Posterior cingulate gyrus (tissue), 11 donors: ENCODE measurements at regions not wholly inside any gene's neighbourhood (a gene's known extent, or its start where the extent isn't known, plus 50 kb on each side); places are given as distances from the start of the nearest gene placed in this dataset.
"Not testable (repeated sequence)": the region's sequence is repeated elsewhere in the genome, so short reads cannot be mapped to it uniquely, and the experiment has no call there.

ENCODE experiments used
- DNase-seq, 10 donors: peaks; one replicate each; pipeline versions ENCODE4 v3.0.0 to v3.0.0-alpha.2; 2020 to 2021; ENCODE audit warnings: mixed read lengths in 3 of 10
- intact Hi-C: fragments of 100-400 bp; cut with DNase I; formaldehyde crosslinking; loops from one replicate; pipeline ENCODE4 v1.15.1; 2023

DNA sequence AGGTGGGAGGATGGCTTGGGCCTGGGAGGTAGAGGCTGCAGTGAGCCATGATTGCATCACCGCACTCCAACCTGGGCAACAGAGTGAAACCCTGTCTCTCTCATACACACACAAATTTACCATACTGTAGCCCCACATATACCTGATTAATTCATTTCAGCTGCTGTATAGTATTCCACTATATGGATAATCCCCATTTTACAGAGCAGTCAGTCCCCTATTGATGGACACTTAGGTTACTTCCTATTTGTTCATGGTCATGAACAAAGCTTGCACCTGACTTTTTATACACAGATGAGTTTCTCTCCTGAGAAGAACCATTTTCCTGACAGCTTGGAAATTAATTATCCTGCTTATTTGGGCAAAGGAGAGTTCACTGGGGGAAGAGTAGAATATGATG is 59.2 kb downstream of the EMX2 start:
- intact Hi-C loops: no loop called here
- DNase-seq: no peak

DNA sequence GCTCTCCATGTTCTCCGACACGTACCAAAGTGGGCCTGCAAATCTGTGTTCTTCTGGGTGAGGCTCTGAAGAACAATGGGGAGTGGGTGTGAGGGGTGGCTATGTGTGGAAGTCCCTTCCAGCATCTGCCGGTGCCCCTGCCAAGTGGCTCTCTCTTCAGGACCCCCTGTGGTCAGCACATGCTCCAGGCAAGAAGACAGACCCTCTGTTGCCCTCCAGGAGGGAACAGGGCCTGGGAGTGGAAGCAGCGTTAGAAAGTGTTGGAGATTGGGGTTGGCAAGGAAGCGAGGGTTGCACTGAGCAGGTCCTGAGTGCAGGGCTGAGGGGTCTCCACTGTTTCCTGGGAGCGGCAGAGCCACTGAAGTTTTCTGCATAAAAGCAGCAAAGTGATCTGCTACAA is 60.5 kb downstream of the EMX2 start:
- intact Hi-C loops: no loop called here
- no peak for DNase-seq

- intact Hi-C loops: no loop called here
- DNase-seq: no peak
These were observed 61.2 kb downstream of the EMX2 start for GRCh38 chr10:117603726-117604125.

GRCh38 chr10:117609095-117609795 is 66.7 kb downstream of the EMX2 start:
- intact Hi-C loops: no loop called here
- DNase-seq: peak in 2 of 10 donors; percentile 3 to 23

DNA sequence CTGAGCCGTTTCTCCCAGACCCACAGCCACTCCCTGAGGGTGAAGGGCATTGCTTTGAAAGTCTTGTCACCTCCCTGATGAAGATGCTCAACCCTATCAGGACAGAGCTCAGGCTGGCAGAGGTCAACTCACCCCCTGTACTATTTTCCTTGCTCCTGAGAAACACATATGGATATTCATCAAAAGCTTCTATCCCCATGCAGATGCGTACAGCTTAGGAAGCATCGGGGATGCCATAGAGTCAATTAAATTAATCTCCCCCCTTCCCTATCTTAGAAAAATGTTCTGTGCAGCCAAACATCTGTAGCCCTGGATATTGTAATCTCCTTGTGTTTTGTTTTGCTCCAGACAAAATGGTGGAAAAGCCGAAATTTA is 67.2 kb downstream of the EMX2 start:
- DNase-seq: no peak
- intact Hi-C loops: no loop called here

DNA sequence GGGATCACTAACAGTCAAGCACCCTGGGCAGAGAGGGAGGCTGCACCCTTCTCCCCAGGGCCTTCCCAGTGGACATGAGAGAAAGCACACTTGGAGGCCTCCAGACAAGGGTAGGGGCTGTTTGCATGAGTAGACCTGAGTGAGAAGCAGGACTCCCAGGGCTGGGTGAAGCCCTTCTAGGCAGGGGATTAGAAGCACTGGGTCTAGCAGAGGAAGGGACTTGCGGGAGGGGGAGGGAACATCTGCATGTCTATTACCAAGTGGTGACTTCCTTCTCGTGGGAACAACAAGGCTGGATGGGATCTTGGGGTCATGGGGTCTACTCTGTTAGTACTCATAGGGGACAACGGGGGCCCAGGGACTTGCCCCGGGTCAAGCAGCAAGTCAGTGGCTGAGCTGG is 67.8 kb downstream of the EMX2 start:
- no peak for DNase-seq
- intact Hi-C loops: no loop called here

DNA sequence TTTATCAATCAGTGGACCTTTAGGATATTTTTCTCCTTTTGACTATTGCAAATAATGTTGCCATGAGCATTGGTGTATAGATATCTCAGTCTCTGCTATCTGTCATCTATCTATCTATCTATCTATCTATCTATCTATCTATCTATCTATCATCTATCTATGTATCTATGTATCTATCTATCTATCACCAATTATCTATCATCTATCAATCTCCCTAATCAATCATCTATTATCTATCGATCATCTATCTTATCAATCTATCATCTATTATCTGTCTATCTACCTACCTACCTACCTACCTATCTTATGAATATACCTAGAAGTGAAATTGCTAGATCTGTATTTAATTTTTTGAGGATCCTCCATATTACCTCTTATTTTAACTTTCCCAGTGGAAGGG is 69.6 kb downstream of the EMX2 start:
- intact Hi-C loops: no loop called here
- DNase-seq: no peak

GRCh38 chr10:117615649-117616048 is 73.1 kb downstream of the EMX2 start:
- intact Hi-C loops: no loop called here
- no peak for DNase-seq

- intact Hi-C loops: no loop called here
- no peak for DNase-seq
These were observed 73.6 kb downstream of the EMX2 start for GRCh38 chr10:117616179-117616578.

DNA sequence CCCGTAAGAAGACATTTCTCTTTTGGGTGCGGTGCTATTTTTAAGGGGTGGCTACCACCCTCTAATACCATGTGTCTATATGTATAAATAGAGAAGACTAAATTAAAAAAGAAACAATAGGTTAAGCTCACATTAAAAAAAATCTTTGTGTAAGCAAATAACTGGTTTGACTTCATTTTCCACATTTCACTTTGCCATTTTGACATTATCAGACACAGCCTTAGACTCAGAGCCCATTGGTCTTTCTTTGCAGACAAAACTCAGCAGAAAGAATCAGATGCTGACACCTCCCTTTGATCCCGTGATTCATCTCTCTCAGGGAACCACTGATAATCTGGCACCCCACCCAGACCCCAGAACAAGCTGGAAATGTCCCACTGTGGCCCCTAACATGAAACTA is 74.5 kb downstream of the EMX2 start:
- no peak for DNase-seq

GRCh38 chr10:117617659-117618058 is 75.1 kb downstream of the EMX2 start:
- intact Hi-C loops: no loop called here
- DNase-seq: no peak

More for the DNA sequence above, 74.5 kb downstream of the EMX2 start:
- intact Hi-C loops: no loop called here

DNA sequence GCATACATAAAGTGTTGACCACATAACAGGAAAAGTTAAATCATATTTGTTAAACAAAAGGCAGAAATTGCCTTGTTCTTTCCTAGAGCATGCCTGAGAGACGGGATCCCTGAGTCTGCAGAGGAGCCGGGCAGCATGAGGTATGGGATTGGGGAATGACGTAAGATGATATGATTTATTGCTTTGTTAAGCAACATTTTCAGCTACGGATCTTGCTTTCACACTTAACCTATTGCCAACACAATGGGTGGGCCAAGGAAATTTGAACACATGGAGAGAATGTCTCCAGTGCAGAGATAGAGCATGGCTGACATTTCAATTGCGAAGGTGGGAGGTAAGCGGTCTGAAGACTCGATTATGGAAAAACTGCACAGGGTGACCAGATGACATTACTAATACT is 76.7 kb downstream of the EMX2 start:
- DNase-seq: no peak
- intact Hi-C loops: no loop called here

DNA sequence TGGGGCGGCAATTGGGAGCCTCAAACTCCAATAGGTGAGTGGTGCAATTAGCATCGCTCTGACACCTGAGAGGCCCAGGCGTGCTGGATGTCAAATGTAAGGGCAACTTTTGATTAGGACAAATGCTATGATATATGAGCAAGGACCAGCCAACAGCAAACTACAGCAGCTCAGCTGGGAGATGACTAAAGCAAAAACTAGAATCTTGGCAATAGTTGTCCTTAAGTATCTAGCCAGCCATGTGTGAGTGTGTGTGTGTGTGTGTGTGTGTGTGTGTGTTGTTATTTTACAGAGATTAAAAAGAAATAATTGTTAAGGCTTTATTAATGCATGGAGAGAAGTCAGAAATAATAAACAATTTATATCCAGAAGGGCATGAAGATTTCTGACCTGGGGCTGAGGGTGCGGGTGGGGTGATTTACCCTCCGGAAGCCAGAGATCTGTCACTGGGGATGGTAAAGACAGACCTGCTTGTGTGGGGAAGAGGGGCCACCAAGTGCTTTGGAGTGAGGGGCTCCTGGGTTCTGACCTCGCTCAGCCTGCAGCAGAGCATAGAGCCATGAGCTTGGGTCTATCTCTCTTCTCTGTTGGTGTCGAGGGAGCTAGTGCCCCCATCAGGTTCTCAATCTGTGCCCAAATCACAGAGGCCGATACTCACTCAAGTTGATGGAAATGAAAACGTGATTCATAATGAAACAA is 77.3 kb downstream of the EMX2 start:
- DNase-seq: no peak
- intact Hi-C loops: no loop called here

- intact Hi-C loops: no loop called here
- no peak for DNase-seq
These were observed 78.7 kb downstream of the EMX2 start for GRCh38 chr10:117621196-117621595.

- intact Hi-C loops: no loop called here
- DNase-seq: no peak
These were observed 79.4 kb downstream of the EMX2 start for GRCh38 chr10:117621795-117622420.

GRCh38 chr10:117622471-117623184 is 80.1 kb downstream of the EMX2 start:
- intact Hi-C loops: no loop called here
- DNase-seq: no peak

DNA sequence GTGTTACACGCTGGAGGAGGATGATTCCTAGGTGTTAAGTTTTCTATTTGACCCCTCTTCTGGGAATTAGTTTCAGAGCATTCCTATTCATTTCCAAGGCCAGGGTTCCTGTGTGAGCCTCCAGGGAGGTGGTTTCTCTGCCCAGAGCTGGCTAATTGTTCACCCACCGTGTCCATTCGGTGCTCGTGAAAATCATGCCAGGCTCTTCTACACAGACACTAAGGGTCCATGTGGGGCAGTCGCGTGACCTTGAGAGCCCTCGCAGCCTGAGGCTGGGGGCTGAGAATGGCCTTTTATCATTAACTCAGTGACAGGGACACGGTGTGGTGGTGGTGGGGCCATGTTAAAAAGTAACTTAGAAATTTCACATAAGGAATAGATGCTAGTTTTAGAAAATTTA is 83.7 kb downstream of the EMX2 start:
- intact Hi-C loops: no loop called here
- no peak for DNase-seq

GRCh38 chr10:117627561-117627960 is 85.0 kb downstream of the EMX2 start:
- intact Hi-C loops: no loop called here
- DNase-seq: no peak

DNA sequence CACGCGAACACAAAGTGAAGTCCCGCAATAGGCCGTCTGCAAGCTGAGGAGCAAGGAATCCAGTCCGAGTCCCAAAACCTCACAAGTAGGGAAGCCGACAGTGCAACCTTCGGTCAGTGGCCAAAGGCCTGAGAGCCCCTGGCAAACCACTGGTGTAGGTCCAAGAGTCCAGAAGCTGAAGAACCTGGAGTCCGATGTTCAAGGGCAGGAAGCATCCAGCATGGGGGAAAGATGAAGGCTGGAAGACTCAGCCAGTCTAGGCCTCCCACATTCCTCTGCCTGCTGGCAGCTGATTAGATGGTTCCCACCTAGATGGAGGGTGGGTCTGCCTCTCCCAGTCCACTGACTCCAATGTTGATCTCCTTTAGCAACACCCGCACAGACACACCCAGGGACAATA is 87.2 kb downstream of the EMX2 start:
- DNase-seq, intact Hi-C loops: not testable (repeated sequence)

DNA sequence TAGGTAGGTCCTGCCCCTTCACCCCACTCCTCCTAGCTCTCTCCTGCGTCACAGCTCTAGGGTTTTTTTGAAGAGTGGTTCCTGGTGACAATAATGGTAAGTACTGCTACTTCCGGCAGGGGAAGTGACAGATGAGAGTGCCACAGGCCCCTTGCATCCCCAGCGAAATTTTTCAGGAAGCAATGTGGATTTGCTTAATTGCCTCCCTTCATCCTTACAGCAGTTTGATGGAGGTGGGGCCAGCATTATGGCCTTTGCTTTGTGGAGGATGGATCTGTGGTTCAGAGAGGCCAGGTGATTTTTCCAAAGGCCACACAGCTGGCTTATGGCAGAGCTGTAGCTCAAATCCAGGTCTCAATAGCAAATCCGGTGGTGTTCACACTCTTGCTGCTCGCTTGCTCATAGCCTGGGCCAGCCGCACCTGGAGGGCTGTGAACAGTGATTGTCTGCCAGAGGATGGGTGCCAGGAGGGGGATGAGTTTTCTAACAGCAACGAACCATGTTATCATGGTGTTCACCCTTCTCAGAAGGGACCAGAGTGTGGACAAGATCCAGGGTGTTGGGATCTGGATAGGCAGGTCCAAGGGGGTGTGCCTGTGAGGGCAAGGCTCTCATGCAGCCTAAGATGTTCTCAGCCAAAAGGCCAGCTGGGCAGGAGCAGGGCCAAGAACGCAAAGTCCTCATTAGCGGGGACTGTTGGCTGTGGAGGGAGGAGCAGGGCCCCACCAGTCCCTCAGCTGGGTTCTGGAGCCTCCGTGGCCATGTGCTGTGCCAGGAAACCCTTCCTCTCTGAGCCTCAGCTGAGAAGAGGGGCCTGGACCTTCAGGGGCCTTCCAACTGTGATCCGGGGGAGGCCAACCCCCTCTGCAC is 89.0 kb downstream of the EMX2 start:
- intact Hi-C loops: no loop called here
- DNase-seq: peak in 9 of 10 donors; percentile 34 to 89 (median 70)
